HCT116 (cell line): ENCODE measurements at regions not wholly inside any gene's neighbourhood (a gene's known extent, or its start where the extent isn't known, plus 50 kb on each side); places are given as distances from the start of the nearest gene placed in this dataset.

Experiments used
- ATAC-seq: fragments of 200-7000 bp; cut with Tn5 transposase; 2 replicates; pipeline ENCODE4 v1.9.1; 2020; ENCODE audit warnings: mild to moderate bottlenecking, moderate library complexity
- BruUV-seq: library from RNA; stranded (reverse); fragments of 400-500 nt; replicated peaks from 2 replicates; lab custom pipeline; 2021; lab: Mats Ljungman, UMichigan
- CTCF ChIA-PET: fragments of 300-600 bp; sonication (Branson Sonifier 250); formaldehyde crosslinking; loops from one replicate; lab custom pipeline; 2021; ENCODE audit warnings: antibody characterized with exemption; lab: Charles Lee
- POLR2A ChIA-PET: fragments of 300-600, 350-600 bp; sonication (Branson Sonifier 250); formaldehyde crosslinking; loops from one replicate; lab custom pipeline; 2021; ENCODE audit warnings: antibody characterized with exemption; lab: Charles Lee
- RAD21 ChIA-PET, 2 experiments: fragments of 300-600 bp; sonication (Branson Sonifier 250); formaldehyde crosslinking; loops; one replicate each; lab custom pipeline; 2023; ENCODE audit warnings: low total read pairs in 2 of 2; ENCODE audit not compliant: uncharacterized antibody in 2 of 2, unreplicated experiment in 2 of 2, low non-redundant PET in 1 of 2; lab: Charles Lee
- DNase-seq: peaks from one replicate; pipeline ENCODE4 v3.0.0-alpha.2; 2010; ENCODE audit warnings: low read depth, low spot score
- H2AFZ ChIP-seq: fragments of 200-600 bp; shearing (Covaris generic), sonication (generic); 2 replicates; pipeline ENCODE4 v1.6.1; 2017; ENCODE audit warnings: low read depth, mixed run types, mixed read lengths, antibody characterized with exemption, low read length; ENCODE audit not compliant: poor library complexity, severe bottlenecking
- H3K27ac ChIP-seq: 2 replicates; pipeline ENCODE4 v1.5.1; 2012; ENCODE audit warnings: low read depth, low read length
- H3K27me3 ChIP-seq: fragments of 200-600 bp; sonication (generic); 2 replicates; pipeline ENCODE4 v1.6.1; 2016; ENCODE audit warnings: mixed run types, low read length, mixed read lengths; ENCODE audit not compliant: insufficient read depth
- H3K36me3 ChIP-seq, 2 experiments: fragments of 200-500 bp in 1 of 2; fragments of 200-600 bp in 1 of 2; sonication (Bioruptor generic) in 1 of 2; sonication (generic) in 1 of 2; 2 replicates each; pipeline versions ENCODE4 v1.5.1 to v1.6.1; 2014 to 2016; ENCODE audit warnings: low read length in 2 of 2, inconsistent platforms in 1 of 2, mixed read lengths in 1 of 2, mixed run types in 1 of 2; ENCODE audit not compliant: insufficient read depth in 2 of 2, control insufficient read depth in 1 of 2
- H3K4me1 ChIP-seq, 2 experiments: fragments of 200-600 bp in 1 of 2; sonication (generic) in 1 of 2; 2 replicates each; pipeline versions ENCODE4 v1.5.1 to v1.6.1; 2012 to 2017; ENCODE audit warnings: low read length in 2 of 2, inconsistent platforms in 1 of 2, mild to moderate bottlenecking in 1 of 2, mixed read lengths in 1 of 2, mixed run types in 1 of 2, moderate library complexity in 1 of 2; ENCODE audit not compliant: insufficient read depth in 2 of 2, control insufficient read depth in 1 of 2
- H3K4me2 ChIP-seq: fragments of 200-600 bp; sonication (generic); 2 replicates; pipeline ENCODE4 v1.6.1; 2017; ENCODE audit warnings: mixed run types, low read length, mixed read lengths
- H3K4me3 ChIP-seq, 2 experiments: fragments of 200-600 bp in 1 of 2; sonication (generic) in 1 of 2; replicated peaks in 1 of 2; 2 replicates each; pipeline ENCODE4 v1.5.1; 2011 to 2016; ENCODE audit warnings: low read length in 2 of 2, control low read depth in 1 of 2, low read depth in 1 of 2, mild to moderate bottlenecking in 1 of 2, mixed read lengths in 1 of 2, mixed run types in 1 of 2
- H3K79me2 ChIP-seq: fragments of 200-600 bp; sonication (generic); 2 replicates; pipeline ENCODE4 v1.6.1; 2017; ENCODE audit warnings: mild to moderate bottlenecking, mixed run types, low read length, moderate library complexity, mixed read lengths; ENCODE audit not compliant: insufficient read depth
- H3K9ac ChIP-seq: fragments of 200-600 bp; sonication (generic); 2 replicates; pipeline ENCODE4 v1.6.1; 2016; ENCODE audit warnings: low read length, mixed read lengths
- H3K9me2 ChIP-seq: fragments of 200-600 bp; sonication (generic), shearing (Covaris generic); 2 replicates; pipeline ENCODE4 v1.6.1; 2017; ENCODE audit warnings: mixed run types, mild to moderate bottlenecking, moderate library complexity; ENCODE audit not compliant: insufficient read depth
- H3K9me3 ChIP-seq, 2 experiments: fragments of 200-500 bp in 1 of 2; fragments of 200-600 bp in 1 of 2; sonication (Bioruptor generic) in 1 of 2; sonication (generic) in 1 of 2; 2 replicates each; pipeline ENCODE4 v1.6.1; 2014 to 2017; ENCODE audit warnings: low read length in 2 of 2, mixed read lengths in 2 of 2, inconsistent platforms in 1 of 2, low read depth in 1 of 2, mild to moderate bottlenecking in 1 of 2, mixed run types in 1 of 2, moderate library complexity in 1 of 2; ENCODE audit not compliant: control insufficient read depth in 1 of 2, insufficient read depth in 1 of 2
- H4K20me1 ChIP-seq: fragments of 200-600 bp; sonication (generic), shearing (Covaris generic); 2 replicates; pipeline ENCODE4 v1.6.1; 2017; ENCODE audit warnings: mixed run types, mild to moderate bottlenecking, moderate library complexity; ENCODE audit not compliant: insufficient read depth
- CBX3 ChIP-seq: IDR thresholded peaks from 2 replicates; pipeline ENCODE4 v1.6.1; 2012; ENCODE audit warnings: low read depth
- CEBPB ChIP-seq: IDR thresholded peaks from 2 replicates; pipeline ENCODE4 v1.6.1; 2012; ENCODE audit warnings: low read depth
- EZH2phosphoT487 ChIP-seq: fragments of 200-600 bp; IDR thresholded peaks from 2 replicates; pipeline ENCODE4 v1.6.1; 2018; ENCODE audit warnings: antibody characterized with exemption, borderline replicate concordance
- MAX ChIP-seq: IDR thresholded peaks from 2 replicates; pipeline ENCODE4 v1.6.1; 2012
- POLR2AphosphoS5 ChIP-seq: IDR thresholded peaks from 2 replicates; pipeline ENCODE4 v1.6.1; 2011; ENCODE audit warnings: mild to moderate bottlenecking, low read depth, low read length, moderate library complexity
- RAD21 ChIP-seq: IDR thresholded peaks from 2 replicates; pipeline ENCODE4 v1.6.1; 2012; ENCODE audit warnings: low read depth, mild to moderate bottlenecking
- SP1 ChIP-seq: IDR thresholded peaks from 2 replicates; pipeline ENCODE4 v1.6.1; 2012; ENCODE audit warnings: low read depth
- TCF7L2 ChIP-seq: IDR thresholded peaks from 2 replicates; pipeline ENCODE4 v1.7.0; 2011; ENCODE audit warnings: borderline replicate concordance, inconsistent platforms; ENCODE audit not compliant: insufficient read depth, insufficient read length; ENCODE audit errors: extremely low read depth
- YY1 ChIP-seq: IDR thresholded peaks from 2 replicates; pipeline ENCODE4 v1.6.1; 2011; ENCODE audit warnings: low read length, low read depth, moderate library complexity, mild to moderate bottlenecking; ENCODE audit not compliant: insufficient replicate concordance; ENCODE audit errors: extremely low read depth
- ZFX ChIP-seq: fragments of 450-650 bp; IDR thresholded peaks from 2 replicates; pipeline ENCODE4 v1.6.1; 2017
- intact Hi-C: fragments of 100-400 bp; cut with micrococcal nuclease; formaldehyde crosslinking; loops from 2 replicates; pipeline ENCODE4 v1.10.0; 2022
- TF ChIP-seq, protein P1 (sequence below): IDR thresholded peaks from 2 replicates; pipeline ENCODE4 v1.6.1; 2012
- TF ChIP-seq, protein P2 (sequence below), 3 experiments: fragments of 200-600 bp in 1 of 3; sonication (generic) in 1 of 3; IDR thresholded peaks in 2 of 3; conservative IDR thresholded peaks in 1 of 3; 2 replicates each; pipeline ENCODE4 v1.5.1; 2012 to 2017; ENCODE audit warnings: low read depth in 2 of 3, low read length in 2 of 3, antibody characterized with exemption in 1 of 3, borderline replicate concordance in 1 of 3, control low read depth in 1 of 3, mild to moderate bottlenecking in 1 of 3, mixed read lengths in 1 of 3, mixed run types in 1 of 3, moderate library complexity in 1 of 3; ENCODE audit not compliant: insufficient read depth in 1 of 3
- TF ChIP-seq, protein P3 (sequence below): IDR thresholded peaks from 2 replicates; pipeline ENCODE4 v1.6.1; 2011; ENCODE audit warnings: mild to moderate bottlenecking, low read length, moderate library complexity; ENCODE audit not compliant: insufficient replicate concordance; ENCODE audit errors: extremely low read depth

DNA sequence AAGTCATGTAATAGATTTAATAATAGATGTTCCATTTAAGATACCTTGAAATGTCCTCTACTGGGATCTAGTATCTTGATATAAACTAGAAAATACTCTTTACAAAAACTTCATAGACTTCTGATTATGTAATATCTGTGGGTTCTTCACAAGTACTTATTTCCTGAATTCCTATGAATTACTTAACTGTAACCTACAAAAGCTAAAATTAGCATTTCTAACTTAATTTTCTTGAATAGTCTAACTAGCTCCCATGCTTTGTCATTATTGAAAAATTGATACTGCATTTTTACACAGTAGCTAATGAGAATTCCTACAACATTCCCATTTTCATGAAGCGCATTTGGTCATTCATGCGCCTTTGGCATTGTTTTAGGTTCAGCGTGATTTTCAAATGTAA lies 1828.2 kb downstream of the MAT2B start:
- Histone ChIP-seq H3K4me3 (no peak overlapping the region), H3K9ac (no peak overlapping the region), H3K4me2 (no peak overlapping the region), H3K4me1 (no peaks in the 10 kb centered on the region), H2AFZ (no peak overlapping the region), H3K27ac (no peak overlapping the region), H3K9me2 (no peaks in the 10 kb centered on the region), H4K20me1 (no peaks in the 10 kb centered on the region), H3K79me2 (no peaks in the 10 kb centered on the region), H3K9me3 (peaks cover 0 to 6% of the 10 kb centered on the region in 2 experiments; a peak in 2 of 4 replicates), H3K36me3 (no peaks in the 10 kb centered on the region), H3K27me3 (no peaks in the 10 kb centered on the region)
- no peak for DNase-seq
- CTCF ChIA-PET = no interaction called here
- intact Hi-C loops = no loop called here
- TF ChIP-seq, protein P1, sequence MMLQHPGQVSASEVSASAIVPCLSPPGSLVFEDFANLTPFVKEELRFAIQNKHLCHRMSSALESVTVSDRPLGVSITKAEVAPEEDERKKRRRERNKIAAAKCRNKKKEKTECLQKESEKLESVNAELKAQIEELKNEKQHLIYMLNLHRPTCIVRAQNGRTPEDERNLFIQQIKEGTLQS = no peak
- no peak for TF ChIP-seq TCF7L2
- POLR2A ChIA-PET = no interaction called here
- RAD21 ChIA-PET = no interaction called here
- BruUV-seq = no TSS peak
- ATAC-seq = no peak

DNA sequence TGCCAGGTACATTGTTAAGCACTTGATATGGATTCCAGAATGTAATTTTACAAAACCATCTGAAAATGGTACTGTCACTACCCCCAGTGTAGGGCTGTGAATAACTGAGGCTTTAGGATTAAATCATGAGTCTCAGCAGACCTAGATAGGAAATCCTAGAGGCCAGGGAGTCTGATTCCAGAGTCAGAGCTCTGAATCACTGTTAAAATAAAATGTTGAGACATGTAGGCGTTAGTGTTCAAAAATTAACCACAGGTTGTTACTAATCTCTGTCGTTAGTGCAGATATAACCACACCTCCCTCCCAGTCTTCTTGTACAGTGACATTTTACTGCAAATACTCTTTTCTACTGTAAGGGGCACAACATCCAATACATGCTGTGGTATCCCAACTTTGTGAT lies 1828.8 kb downstream of the MAT2B start:
- Histone ChIP-seq H3K4me3 (no peak overlapping the region), H3K9me3 (peaks cover 0 to 9% of the 10 kb centered on the region in 2 experiments; a peak in 2 of 4 replicates), H3K4me1 (no peaks in the 10 kb centered on the region), H4K20me1 (no peaks in the 10 kb centered on the region), H3K27ac (no peak overlapping the region), H3K9me2 (no peaks in the 10 kb centered on the region), H3K79me2 (no peaks in the 10 kb centered on the region), H3K36me3 (no peaks in the 10 kb centered on the region), H3K4me2 (no peak overlapping the region), H3K27me3 (no peaks in the 10 kb centered on the region), H2AFZ (no peak overlapping the region), H3K9ac (no peak overlapping the region)
- no TSS peak for BruUV-seq
- intact Hi-C loops = no loop called here
- RAD21 ChIA-PET = no interaction called here
- POLR2A ChIA-PET = no interaction called here
- DNase-seq (no peak), ATAC-seq (no peak)
- TF ChIP-seq POLR2AphosphoS5 = no peak
- TF ChIP-seq, protein P1 = no peak
- no peak for TF ChIP-seq CEBPB
- no peak for TF ChIP-seq YY1
- TF ChIP-seq SP1 = no peak
- no peak for TF ChIP-seq RAD21
- no peak for TF ChIP-seq ZFX
- TF ChIP-seq, protein P2, sequence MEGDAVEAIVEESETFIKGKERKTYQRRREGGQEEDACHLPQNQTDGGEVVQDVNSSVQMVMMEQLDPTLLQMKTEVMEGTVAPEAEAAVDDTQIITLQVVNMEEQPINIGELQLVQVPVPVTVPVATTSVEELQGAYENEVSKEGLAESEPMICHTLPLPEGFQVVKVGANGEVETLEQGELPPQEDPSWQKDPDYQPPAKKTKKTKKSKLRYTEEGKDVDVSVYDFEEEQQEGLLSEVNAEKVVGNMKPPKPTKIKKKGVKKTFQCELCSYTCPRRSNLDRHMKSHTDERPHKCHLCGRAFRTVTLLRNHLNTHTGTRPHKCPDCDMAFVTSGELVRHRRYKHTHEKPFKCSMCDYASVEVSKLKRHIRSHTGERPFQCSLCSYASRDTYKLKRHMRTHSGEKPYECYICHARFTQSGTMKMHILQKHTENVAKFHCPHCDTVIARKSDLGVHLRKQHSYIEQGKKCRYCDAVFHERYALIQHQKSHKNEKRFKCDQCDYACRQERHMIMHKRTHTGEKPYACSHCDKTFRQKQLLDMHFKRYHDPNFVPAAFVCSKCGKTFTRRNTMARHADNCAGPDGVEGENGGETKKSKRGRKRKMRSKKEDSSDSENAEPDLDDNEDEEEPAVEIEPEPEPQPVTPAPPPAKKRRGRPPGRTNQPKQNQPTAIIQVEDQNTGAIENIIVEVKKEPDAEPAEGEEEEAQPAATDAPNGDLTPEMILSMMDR (IDR thresholded peaks at IDR 0.05 in 2 of 3, conservative IDR thresholded peaks at IDR 0.05 in 1 of 3; ENCODE audit: borderline replicate concordance in 1 of 3, insufficient read depth in 1 of 3, low read depth in 2 of 3, low read length in 2 of 3) = no peak
- TF ChIP-seq, protein P3, sequence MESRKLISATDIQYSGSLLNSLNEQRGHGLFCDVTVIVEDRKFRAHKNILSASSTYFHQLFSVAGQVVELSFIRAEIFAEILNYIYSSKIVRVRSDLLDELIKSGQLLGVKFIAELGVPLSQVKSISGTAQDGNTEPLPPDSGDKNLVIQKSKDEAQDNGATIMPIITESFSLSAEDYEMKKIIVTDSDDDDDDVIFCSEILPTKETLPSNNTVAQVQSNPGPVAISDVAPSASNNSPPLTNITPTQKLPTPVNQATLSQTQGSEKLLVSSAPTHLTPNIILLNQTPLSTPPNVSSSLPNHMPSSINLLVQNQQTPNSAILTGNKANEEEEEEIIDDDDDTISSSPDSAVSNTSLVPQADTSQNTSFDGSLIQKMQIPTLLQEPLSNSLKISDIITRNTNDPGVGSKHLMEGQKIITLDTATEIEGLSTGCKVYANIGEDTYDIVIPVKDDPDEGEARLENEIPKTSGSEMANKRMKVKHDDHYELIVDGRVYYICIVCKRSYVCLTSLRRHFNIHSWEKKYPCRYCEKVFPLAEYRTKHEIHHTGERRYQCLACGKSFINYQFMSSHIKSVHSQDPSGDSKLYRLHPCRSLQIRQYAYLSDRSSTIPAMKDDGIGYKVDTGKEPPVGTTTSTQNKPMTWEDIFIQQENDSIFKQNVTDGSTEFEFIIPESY = no peak
- no peak for TF ChIP-seq MAX
- no peak for TF ChIP-seq TCF7L2
- no peak for TF ChIP-seq CBX3
- TF ChIP-seq EZH2phosphoT487 = no peak
- CTCF ChIA-PET = no interaction called here
